Psoas muscle (tissue), 7 donors: ENCODE measurements at regions not wholly inside any gene's neighbourhood (a gene's known extent, or its start where the extent isn't known, plus 50 kb on each side); places are given as distances from the start of the nearest gene placed in this dataset.
A peak's percentile ranks its signal among the peaks of the same experiment; 100 is the strongest.
"Not testable (repeated sequence)": the region's sequence is repeated elsewhere in the genome, so short reads cannot be mapped to it uniquely, and the experiment has no call there.

Experiments
- ATAC-seq, 4 donors: fragments of 200-7000 bp; cut with Tn5 transposase; one replicate each; pipeline ENCODE4 v1.9.1; 2020; ENCODE audit warnings: moderate library complexity in 3 of 4, mild to moderate bottlenecking in 2 of 4
- DNase-seq, 2 donors: peaks; one replicate each; pipeline ENCODE4 v3.0.0-alpha.2; 2020
- H3K27ac ChIP-seq: fragments of 200-600 bp; one replicate; pipeline ENCODE4 v1.8.0; 2022
- H3K27me3 ChIP-seq, 3 donors: fragments of 200-600 bp in 1 of 3; one replicate each; pipeline versions ENCODE4 v1.6.1 to v1.8.0; 2013 to 2022; ENCODE audit warnings: low read length in 2 of 3, mild to moderate bottlenecking in 2 of 3, moderate library complexity in 1 of 3; ENCODE audit not compliant: insufficient read depth in 3 of 3
- H3K36me3 ChIP-seq, 2 donors: fragments of 200-600 bp in 1 of 2; one replicate each; pipeline versions ENCODE4 v1.6.1 to v1.8.0; 2013 to 2022; ENCODE audit warnings: low read depth in 1 of 2, mild to moderate bottlenecking in 1 of 2, moderate library complexity in 1 of 2; ENCODE audit not compliant: insufficient read depth in 1 of 2
- H3K4me1 ChIP-seq: fragments of 200-600 bp; one replicate; pipeline ENCODE4 v1.8.0; 2022
- H3K4me3 ChIP-seq: fragments of 200-600 bp; one replicate; pipeline ENCODE4 v1.8.0; 2022; ENCODE audit warnings: mild to moderate bottlenecking
- H3K9me3 ChIP-seq: fragments of 200-600 bp; one replicate; pipeline ENCODE4 v1.8.0; 2022
- CTCF ChIP-seq: fragments of 200-600 bp; IDR thresholded peaks from one replicate; pipeline ENCODE4 v1.8.0; 2022; ENCODE audit warnings: antibody characterized with exemption
- WGBS, 3 donors: extraction: QIAGEN DNeasy Blood & Tissue Kit; methylation state at CpG; one replicate each; pipeline versions ENCODE4 v1.1.6 to v1.1.7; 2013; 5-methylcytosine and 5-hydroxymethylcytosine counted together
- intact Hi-C, 2 donors: fragments of 100-400 bp; cut with DNase I; formaldehyde crosslinking; loops; one replicate each; pipeline versions ENCODE4 v1.11.0 to v1.14.2; 2022
- donor health status: healthy with polysubstance abuse.
- donor health status: DM: no; HTN: no; CAD: no; lungs with moderate emphysema.
- donor health status: Bipolar disorder and iron deficiency.
- donor health status: healthy.
- donor health status: DM: yes; HTN: yes; CAD: no.
- donor health status: DM: no; HTN: no; CAD: no.
- donor health status: DM: yes; HTN: yes; CAD: no.

- Histone ChIP-seq H3K27me3 (no peaks in the 10 kb centered on the region), H3K9me3 (no peaks in the 10 kb centered on the region), H3K36me3 (no peaks in the 10 kb centered on the region), H3K27ac (no peak overlapping the region), H3K4me1 (no peaks in the 10 kb centered on the region), H3K4me3 (no peak overlapping the region)
- WGBS, 3 donors, result 80 to 85% (median 82%) methylated on average over 3 of the region's 3 CpGs
- TF ChIP-seq CTCF, result no peak
- no peak for ATAC-seq
- DNase-seq, result no peak
- intact Hi-C loops, result no loop called here
These were observed 57.3 kb upstream of the PRSS12 start for GRCh38 chr4:118410138-118410537.

- Histone ChIP-seq H3K4me1 (no peaks in the 10 kb centered on the region), H3K4me3 (no peak overlapping the region), H3K36me3 (no peaks in the 10 kb centered on the region), H3K27ac (no peak overlapping the region), H3K9me3 (no peaks in the 10 kb centered on the region), H3K27me3 (no peaks in the 10 kb centered on the region)
- no peak for ATAC-seq
- intact Hi-C loops, result no loop called here
- TF ChIP-seq CTCF, result no peak
- DNase-seq, result no peak
These were observed 64.5 kb upstream of the PRSS12 start for GRCh38 chr4:118417325-118417724.

- 87 to 92% (median 87%) methylated on average over 5 of the region's 5 CpGs for WGBS, 3 donors
- H3K9me3 ChIP-seq, H3K4me1 ChIP-seq, ATAC-seq, DNase-seq, intact Hi-C loops, H3K27ac ChIP-seq, H3K27me3 ChIP-seq, H3K4me3 ChIP-seq, H3K36me3 ChIP-seq: not testable (repeated sequence)
These were observed 65.0 kb upstream of the PRSS12 start for GRCh38 chr4:118417800-118418199.

GRCh38 chr4:118418396-118418795, 65.6 kb upstream of the PRSS12 start:
- H3K9me3 ChIP-seq, intact Hi-C loops, H3K36me3 ChIP-seq, H3K4me3 ChIP-seq, DNase-seq, ATAC-seq, H3K27ac ChIP-seq, H3K27me3 ChIP-seq, H3K4me1 ChIP-seq: not testable (repeated sequence)
- 46 to 61% (median 58%) methylated on average over 2 of the region's 2 CpGs for WGBS, 3 donors

GRCh38 chr4:118419626-118420025, 66.8 kb upstream of the PRSS12 start:
- intact Hi-C loops, ATAC-seq, H3K27ac ChIP-seq, H3K36me3 ChIP-seq, DNase-seq, H3K4me1 ChIP-seq, H3K27me3 ChIP-seq, H3K4me3 ChIP-seq, H3K9me3 ChIP-seq: not testable (repeated sequence)
- WGBS, 3 donors, result 53 to 64% (median 54%) methylated on average over 7 of the region's 7 CpGs

- not testable (repeated sequence) for ATAC-seq
- DNase-seq, result peak in 1 of 2 donors; percentile 51
These were observed 71.3 kb upstream of the PRSS12 start for GRCh38 chr4:118424062-118424461.

GRCh38 chr4:118428881-118429280, 76.1 kb upstream of the PRSS12 start:
- H3K4me3 ChIP-seq, H3K27me3 ChIP-seq, H3K27ac ChIP-seq, H3K9me3 ChIP-seq, H3K4me1 ChIP-seq, H3K36me3 ChIP-seq, ATAC-seq, intact Hi-C loops, DNase-seq: not testable (repeated sequence)
- no CpG with 5 or more reads among the region's 1 CpG for WGBS, 3 donors

More at GRCh38 chr4:118424062-118424461, 71.3 kb upstream of the PRSS12 start:
- H3K36me3 ChIP-seq, intact Hi-C loops, H3K27ac ChIP-seq, H3K9me3 ChIP-seq, H3K4me3 ChIP-seq, H3K27me3 ChIP-seq, H3K4me1 ChIP-seq: not testable (repeated sequence)
- WGBS, 3 donors, result 3 to 6% (median 5%) methylated on average over 5 of the region's 5 CpGs
- peak; percentile 10 for TF ChIP-seq CTCF

- intact Hi-C loops, H3K9me3 ChIP-seq, H3K4me1 ChIP-seq, DNase-seq, H3K4me3 ChIP-seq, H3K36me3 ChIP-seq, H3K27me3 ChIP-seq, ATAC-seq, H3K27ac ChIP-seq: not testable (repeated sequence)
- WGBS, 3 donors, result 39 to 69% (median 57%) methylated on average over 3 to 5 of the region's 5 CpGs
These were observed 79.6 kb upstream of the PRSS12 start for GRCh38 chr4:118432359-118432758.

- ATAC-seq, H3K4me1 ChIP-seq, H3K27ac ChIP-seq, intact Hi-C loops, H3K27me3 ChIP-seq, H3K9me3 ChIP-seq, H3K36me3 ChIP-seq, H3K4me3 ChIP-seq: not testable (repeated sequence)
- DNase-seq, result peak in 1 of 2 donors; percentile 14
- WGBS, 3 donors, result 5 to 12% (median 10%) methylated on average over 5 of the region's 5 CpGs
These were observed 81.0 kb upstream of the PRSS12 start for GRCh38 chr4:118433612-118434375.
